K562 (cell line): ENCODE measurements at regions not wholly inside any gene's neighbourhood (a gene's known extent, or its start where the extent isn't known, plus 50 kb on each side); places are given as distances from the start of the nearest gene placed in this dataset.
A peak's percentile ranks its signal among the peaks of the same experiment; 100 is the strongest.

Source experiments
- BRD9 ChIP-seq: fragments of 450-650 bp; IDR thresholded peaks from 2 replicates; pipeline ENCODE4 v1.6.1; 2018; ENCODE audit warnings: low read depth; ENCODE audit not compliant: partially characterized antibody
- DACH1 ChIP-seq: fragments of 450-650 bp; IDR thresholded peaks from 2 replicates; pipeline ENCODE4 v1.6.1; 2018; ENCODE audit not compliant: partially characterized antibody
- MCM5 ChIP-seq: fragments of 450-650 bp; IDR thresholded peaks from 2 replicates; pipeline ENCODE4 v1.6.1; 2016; ENCODE audit warnings: low read depth
- PHB2 ChIP-seq: fragments of 450-650 bp; IDR thresholded peaks from 2 replicates; pipeline ENCODE4 v1.6.1; 2017; ENCODE audit warnings: low read depth
- RAD21 ChIP-seq, 2 experiments: fragments of 250-450 bp in 1 of 2; fragments of 450-650 bp in 1 of 2; sonication (Bioruptor Pico) in 1 of 2; formaldehyde crosslinking in 1 of 2; IDR thresholded peaks in 1 of 2; conservative IDR thresholded peaks in 1 of 2; 2 replicates each; pipeline versions ENCODE4 v1.4.0 to v1.8.0; 2020 to 2022; ENCODE audit warnings: mild to moderate bottlenecking in 2 of 2, moderate library complexity in 1 of 2
- TF ChIP-seq, protein P1 (sequence below): sonication (generic); formaldehyde crosslinking; IDR thresholded peaks from 2 replicates; pipeline ENCODE4 v1.8.1; 2023; ENCODE audit warnings: mild to moderate bottlenecking, missing genetic modification reagents
- TF ChIP-seq, protein P2 (sequence below), 2 experiments: fragments of 450-650 bp; formaldehyde crosslinking in 1 of 2; IDR thresholded peaks; 2 replicates each; pipeline versions ENCODE4 v1.4.0 to v1.6.1; 2014 to 2020; ENCODE audit warnings: mild to moderate bottlenecking in 2 of 2, borderline replicate concordance in 1 of 2, low read depth in 1 of 2
- TF ChIP-seq, protein P3 (sequence below), 2 experiments: fragments of 450-650 bp in 1 of 2; IDR thresholded peaks; 2 replicates each; pipeline ENCODE4 v1.6.1; 2011 to 2017; ENCODE audit warnings: low read depth in 2 of 2, antibody characterized with exemption in 1 of 2, borderline replicate concordance in 1 of 2, low read length in 1 of 2, mild to moderate bottlenecking in 1 of 2, mixed read lengths in 1 of 2; ENCODE audit not compliant: control insufficient read depth in 1 of 2

DNA sequence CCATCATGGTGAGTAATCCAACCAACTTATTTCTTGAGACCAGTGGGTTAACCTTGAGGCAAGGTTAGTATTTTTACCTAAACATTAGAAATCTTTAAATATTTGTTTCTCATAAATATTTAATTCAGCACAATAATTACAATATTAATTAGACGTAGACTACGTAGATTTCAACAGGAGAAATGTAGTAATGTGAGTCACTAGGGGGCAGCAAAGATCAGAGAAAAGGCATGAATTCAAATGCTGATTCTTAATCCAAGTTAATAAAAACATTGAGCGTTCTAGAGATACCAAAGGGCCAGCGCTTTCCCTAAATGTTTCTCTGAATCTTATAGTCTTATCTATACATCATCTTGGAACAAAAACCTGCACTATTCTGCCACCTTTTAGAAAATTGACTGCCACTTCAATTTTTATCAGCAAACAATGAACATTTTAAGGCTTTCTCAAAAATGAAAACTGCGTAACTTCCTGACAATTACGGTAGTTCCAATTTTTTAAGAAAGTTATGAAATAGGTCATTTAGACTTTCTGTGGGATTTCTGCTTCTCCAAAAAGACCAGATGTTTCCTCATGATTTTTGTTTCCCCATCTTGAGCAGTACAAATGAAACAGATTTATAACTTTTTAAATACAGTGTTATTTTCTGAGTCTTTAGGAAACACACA, 180.7 kb downstream of the GASK1B start (continued):
- TF ChIP-seq, protein P1, sequence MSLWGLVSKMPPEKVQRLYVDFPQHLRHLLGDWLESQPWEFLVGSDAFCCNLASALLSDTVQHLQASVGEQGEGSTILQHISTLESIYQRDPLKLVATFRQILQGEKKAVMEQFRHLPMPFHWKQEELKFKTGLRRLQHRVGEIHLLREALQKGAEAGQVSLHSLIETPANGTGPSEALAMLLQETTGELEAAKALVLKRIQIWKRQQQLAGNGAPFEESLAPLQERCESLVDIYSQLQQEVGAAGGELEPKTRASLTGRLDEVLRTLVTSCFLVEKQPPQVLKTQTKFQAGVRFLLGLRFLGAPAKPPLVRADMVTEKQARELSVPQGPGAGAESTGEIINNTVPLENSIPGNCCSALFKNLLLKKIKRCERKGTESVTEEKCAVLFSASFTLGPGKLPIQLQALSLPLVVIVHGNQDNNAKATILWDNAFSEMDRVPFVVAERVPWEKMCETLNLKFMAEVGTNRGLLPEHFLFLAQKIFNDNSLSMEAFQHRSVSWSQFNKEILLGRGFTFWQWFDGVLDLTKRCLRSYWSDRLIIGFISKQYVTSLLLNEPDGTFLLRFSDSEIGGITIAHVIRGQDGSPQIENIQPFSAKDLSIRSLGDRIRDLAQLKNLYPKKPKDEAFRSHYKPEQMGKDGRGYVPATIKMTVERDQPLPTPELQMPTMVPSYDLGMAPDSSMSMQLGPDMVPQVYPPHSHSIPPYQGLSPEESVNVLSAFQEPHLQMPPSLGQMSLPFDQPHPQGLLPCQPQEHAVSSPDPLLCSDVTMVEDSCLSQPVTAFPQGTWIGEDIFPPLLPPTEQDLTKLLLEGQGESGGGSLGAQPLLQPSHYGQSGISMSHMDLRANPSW (CRISPR knock-in tag): no peak
- TF ChIP-seq MCM5: no peak
- no peak for TF ChIP-seq PHB2
- TF ChIP-seq BRD9: no peak
- TF ChIP-seq, protein P2, sequence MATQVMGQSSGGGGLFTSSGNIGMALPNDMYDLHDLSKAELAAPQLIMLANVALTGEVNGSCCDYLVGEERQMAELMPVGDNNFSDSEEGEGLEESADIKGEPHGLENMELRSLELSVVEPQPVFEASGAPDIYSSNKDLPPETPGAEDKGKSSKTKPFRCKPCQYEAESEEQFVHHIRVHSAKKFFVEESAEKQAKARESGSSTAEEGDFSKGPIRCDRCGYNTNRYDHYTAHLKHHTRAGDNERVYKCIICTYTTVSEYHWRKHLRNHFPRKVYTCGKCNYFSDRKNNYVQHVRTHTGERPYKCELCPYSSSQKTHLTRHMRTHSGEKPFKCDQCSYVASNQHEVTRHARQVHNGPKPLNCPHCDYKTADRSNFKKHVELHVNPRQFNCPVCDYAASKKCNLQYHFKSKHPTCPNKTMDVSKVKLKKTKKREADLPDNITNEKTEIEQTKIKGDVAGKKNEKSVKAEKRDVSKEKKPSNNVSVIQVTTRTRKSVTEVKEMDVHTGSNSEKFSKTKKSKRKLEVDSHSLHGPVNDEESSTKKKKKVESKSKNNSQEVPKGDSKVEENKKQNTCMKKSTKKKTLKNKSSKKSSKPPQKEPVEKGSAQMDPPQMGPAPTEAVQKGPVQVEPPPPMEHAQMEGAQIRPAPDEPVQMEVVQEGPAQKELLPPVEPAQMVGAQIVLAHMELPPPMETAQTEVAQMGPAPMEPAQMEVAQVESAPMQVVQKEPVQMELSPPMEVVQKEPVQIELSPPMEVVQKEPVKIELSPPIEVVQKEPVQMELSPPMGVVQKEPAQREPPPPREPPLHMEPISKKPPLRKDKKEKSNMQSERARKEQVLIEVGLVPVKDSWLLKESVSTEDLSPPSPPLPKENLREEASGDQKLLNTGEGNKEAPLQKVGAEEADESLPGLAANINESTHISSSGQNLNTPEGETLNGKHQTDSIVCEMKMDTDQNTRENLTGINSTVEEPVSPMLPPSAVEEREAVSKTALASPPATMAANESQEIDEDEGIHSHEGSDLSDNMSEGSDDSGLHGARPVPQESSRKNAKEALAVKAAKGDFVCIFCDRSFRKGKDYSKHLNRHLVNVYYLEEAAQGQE (IDR thresholded peaks at IDR 0.05; ENCODE audit: borderline replicate concordance): peak; percentile 54; the same call in 1 of the 2 replicates
- TF ChIP-seq, protein P2 (CRISPR knock-in tag; IDR thresholded peaks at IDR 0.05; ENCODE audit: low read depth): no peak
- TF ChIP-seq, protein P3, sequence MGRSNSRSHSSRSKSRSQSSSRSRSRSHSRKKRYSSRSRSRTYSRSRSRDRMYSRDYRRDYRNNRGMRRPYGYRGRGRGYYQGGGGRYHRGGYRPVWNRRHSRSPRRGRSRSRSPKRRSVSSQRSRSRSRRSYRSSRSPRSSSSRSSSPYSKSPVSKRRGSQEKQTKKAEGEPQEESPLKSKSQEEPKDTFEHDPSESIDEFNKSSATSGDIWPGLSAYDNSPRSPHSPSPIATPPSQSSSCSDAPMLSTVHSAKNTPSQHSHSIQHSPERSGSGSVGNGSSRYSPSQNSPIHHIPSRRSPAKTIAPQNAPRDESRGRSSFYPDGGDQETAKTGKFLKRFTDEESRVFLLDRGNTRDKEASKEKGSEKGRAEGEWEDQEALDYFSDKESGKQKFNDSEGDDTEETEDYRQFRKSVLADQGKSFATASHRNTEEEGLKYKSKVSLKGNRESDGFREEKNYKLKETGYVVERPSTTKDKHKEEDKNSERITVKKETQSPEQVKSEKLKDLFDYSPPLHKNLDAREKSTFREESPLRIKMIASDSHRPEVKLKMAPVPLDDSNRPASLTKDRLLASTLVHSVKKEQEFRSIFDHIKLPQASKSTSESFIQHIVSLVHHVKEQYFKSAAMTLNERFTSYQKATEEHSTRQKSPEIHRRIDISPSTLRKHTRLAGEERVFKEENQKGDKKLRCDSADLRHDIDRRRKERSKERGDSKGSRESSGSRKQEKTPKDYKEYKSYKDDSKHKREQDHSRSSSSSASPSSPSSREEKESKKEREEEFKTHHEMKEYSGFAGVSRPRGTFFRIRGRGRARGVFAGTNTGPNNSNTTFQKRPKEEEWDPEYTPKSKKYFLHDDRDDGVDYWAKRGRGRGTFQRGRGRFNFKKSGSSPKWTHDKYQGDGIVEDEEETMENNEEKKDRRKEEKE (IDR thresholded peaks at IDR 0.05; ENCODE audit: borderline replicate concordance in 1 of 2, control insufficient read depth in 1 of 2, low read depth in 2 of 2, low read length in 1 of 2): no peak
- TF ChIP-seq RAD21 (CRISPR knock-in tag; conservative IDR thresholded peaks at IDR 0.05 in 1 of 2, IDR thresholded peaks at IDR 0.05 in 1 of 2): peak; percentile 77 to 83
- peak; percentile 47 for TF ChIP-seq DACH1
- TF ChIP-seq, all 486 proteins: peak for 6
